Fibroblast of lung (primary cell): ENCODE measurements at regions not wholly inside any gene's neighbourhood (a gene's known extent, or its start where the extent isn't known, plus 50 kb on each side); places are given as distances from the start of the nearest gene placed in this dataset.
"Not testable (repeated sequence)": the region's sequence is repeated elsewhere in the genome, so short reads cannot be mapped to it uniquely, and the experiment has no call there.

Experiments used
- DNase-seq, 2 donors: peaks; one replicate each; pipeline versions ENCODE4 v3.0.0 to v3.0.0-alpha.2; 2010; ENCODE audit warnings: low read depth in 2 of 2
- H2AFZ ChIP-seq: 2 replicates; pipeline ENCODE4 v1.5.1; 2012; ENCODE audit warnings: low read length, control low read depth, inconsistent platforms
- H3K27ac ChIP-seq: 2 replicates; pipeline ENCODE4 v1.5.1; 2011; ENCODE audit warnings: low read length, control low read depth; ENCODE audit not compliant: insufficient read depth
- H3K27me3 ChIP-seq: 2 replicates; pipeline ENCODE4 v1.5.1; 2011; ENCODE audit warnings: mild to moderate bottlenecking, low read length; ENCODE audit not compliant: control insufficient read depth, insufficient read depth
- H3K36me3 ChIP-seq: 2 replicates; pipeline ENCODE4 v1.5.1; 2011; ENCODE audit warnings: low read length; ENCODE audit not compliant: control insufficient read depth, insufficient read depth
- H3K4me1 ChIP-seq: 2 replicates; pipeline ENCODE4 v1.5.1; 2011; ENCODE audit warnings: low read length; ENCODE audit not compliant: control insufficient read depth, insufficient read depth; ENCODE audit errors: extremely low read depth
- H3K4me2 ChIP-seq: 2 replicates; pipeline ENCODE4 v1.5.1; 2011; ENCODE audit warnings: low read length, control low read depth; ENCODE audit not compliant: insufficient read depth; ENCODE audit errors: extremely low read depth
- H3K4me3 ChIP-seq, 4 experiments: fragments of 200-600 bp in 1 of 4; sonication (generic) in 1 of 4; replicated peaks in 1 of 4; 2 replicates each; pipeline ENCODE4 v1.5.1; 2011 to 2016; ENCODE audit warnings: low read length in 4 of 4, low read depth in 3 of 4, mild to moderate bottlenecking in 3 of 4, control low read depth in 2 of 4, inconsistent platforms in 1 of 4, mixed read lengths in 1 of 4; ENCODE audit not compliant: insufficient read depth in 1 of 4; ENCODE audit errors: control extremely low read depth in 1 of 4
- H3K79me2 ChIP-seq: 2 replicates; pipeline ENCODE4 v1.5.1; 2012; ENCODE audit warnings: mild to moderate bottlenecking, low read length, inconsistent platforms; ENCODE audit not compliant: control insufficient read depth, insufficient read depth
- H3K9ac ChIP-seq: 2 replicates; pipeline ENCODE4 v1.5.1; 2011; ENCODE audit warnings: mild to moderate bottlenecking, low read length, control low read depth; ENCODE audit not compliant: insufficient read depth
- H3K9me3 ChIP-seq: 2 replicates; pipeline ENCODE4 v1.5.1; 2012; ENCODE audit warnings: low read depth, low read length; ENCODE audit not compliant: control insufficient read depth, insufficient read depth
- H4K20me1 ChIP-seq: 2 replicates; pipeline ENCODE4 v1.5.1; 2011; ENCODE audit warnings: low read length; ENCODE audit not compliant: control insufficient read depth, insufficient read depth; ENCODE audit errors: extremely low read depth

GRCh38 chr16:88178896-88179295, 203.9 kb upstream of the ZNF469 start:
- not testable (repeated sequence) for H2AFZ ChIP-seq, H3K27ac ChIP-seq, DNase-seq, H3K27me3 ChIP-seq, H3K9ac ChIP-seq, H3K36me3 ChIP-seq, H4K20me1 ChIP-seq, H3K4me3 ChIP-seq, H3K79me2 ChIP-seq, H3K4me2 ChIP-seq, H3K9me3 ChIP-seq, H3K4me1 ChIP-seq

GRCh38 chr16:88182967-88183881, 199.5 kb upstream of the ZNF469 start:
- not testable (repeated sequence) for H3K27me3 ChIP-seq, H2AFZ ChIP-seq, H3K27ac ChIP-seq, H3K79me2 ChIP-seq, H3K9ac ChIP-seq, H3K36me3 ChIP-seq, H3K9me3 ChIP-seq, H3K4me1 ChIP-seq, H3K4me2 ChIP-seq, H3K4me3 ChIP-seq, H4K20me1 ChIP-seq
- DNase-seq: peak in 1 of 2 donors; percentile 74

GRCh38 chr16:88184053-88184452, 198.7 kb upstream of the ZNF469 start:
- DNase-seq, H3K27me3 ChIP-seq, H3K4me1 ChIP-seq, H4K20me1 ChIP-seq, H3K36me3 ChIP-seq, H3K9ac ChIP-seq, H3K79me2 ChIP-seq, H3K4me2 ChIP-seq, H3K27ac ChIP-seq, H2AFZ ChIP-seq, H3K4me3 ChIP-seq, H3K9me3 ChIP-seq: not testable (repeated sequence)

- H3K36me3 ChIP-seq, H3K27ac ChIP-seq, DNase-seq, H3K27me3 ChIP-seq, H3K4me1 ChIP-seq, H3K9ac ChIP-seq, H2AFZ ChIP-seq, H3K9me3 ChIP-seq, H4K20me1 ChIP-seq, H3K79me2 ChIP-seq, H3K4me3 ChIP-seq: not testable (repeated sequence)
- H3K4me2 ChIP-seq: peak overlapping the region; percentile 35
Observed at GRCh38 chr16:88184566-88185355, 198.0 kb upstream of the ZNF469 start.

GRCh38 chr16:88185406-88185805, 197.4 kb upstream of the ZNF469 start:
- H3K27me3 ChIP-seq, H3K79me2 ChIP-seq, H3K4me2 ChIP-seq, DNase-seq, H2AFZ ChIP-seq, H3K9me3 ChIP-seq, H3K36me3 ChIP-seq, H3K27ac ChIP-seq, H3K4me1 ChIP-seq, H4K20me1 ChIP-seq, H3K9ac ChIP-seq: not testable (repeated sequence)
- peak overlapping the region in 2 of 4 experiments; percentile 26 to 37 for H3K4me3 ChIP-seq

GRCh38 chr16:88185976-88186888, 196.5 kb upstream of the ZNF469 start:
- not testable (repeated sequence) for H3K36me3 ChIP-seq, H3K9me3 ChIP-seq, H4K20me1 ChIP-seq, H3K79me2 ChIP-seq, H3K4me1 ChIP-seq, H3K27me3 ChIP-seq, H2AFZ ChIP-seq
- peak; percentile 91 to 93 for DNase-seq
- peak overlapping the region; percentile 87 for H3K27ac ChIP-seq
- peak overlapping the region; percentile 66 for H3K9ac ChIP-seq
- peak overlapping the region in 3 of 4 experiments; percentile 19 to 37 (median 26) for H3K4me3 ChIP-seq
- peak overlapping the region; percentile 64 for H3K4me2 ChIP-seq
